ENCODE measurements at regions not wholly inside any gene's neighbourhood (a gene's known extent, or its start where the extent isn't known, plus 50 kb on each side); places are given as distances from the start of the nearest gene placed in this dataset.

GRCh38 chr15:53437985-53438841 lies 321.2 kb downstream of the WDR72 start:
- Histone ChIP-seq H3K4me3 (replicated peaks in 1 of 3; ENCODE audit: low read depth in 2 of 3, low read length in 3 of 3) (no peak overlapping the region), H3K27me3 (ENCODE audit: control insufficient read depth in 2 of 2, insufficient read depth in 2 of 2, low read length in 2 of 2) (no peaks in the 10 kb centered on the region), H3K4me1 (ENCODE audit: control insufficient read depth in 1 of 2, insufficient read depth in 2 of 2, low read length in 2 of 2) (no peaks in the 10 kb centered on the region), H2AFZ (ENCODE audit: insufficient read depth, low read depth, low read length, poor library complexity, severe bottlenecking) (no peak overlapping the region), H3K9me3 (replicated peaks in 1 of 2; ENCODE audit: control insufficient read depth in 1 of 2, insufficient read depth in 1 of 2, low read length in 2 of 2) (no peaks in the 10 kb centered on the region), H3K9ac (ENCODE audit: insufficient read depth, low read length, poor library complexity, severe bottlenecking) (no peak overlapping the region), H3K4me2 (replicated peaks; ENCODE audit: extremely low read depth, low read length, poor library complexity, severe bottlenecking) (no peak overlapping the region), H3K79me2 (ENCODE audit: insufficient read depth, low read length) (no peaks in the 10 kb centered on the region), H4K20me1 (ENCODE audit: insufficient read depth, low read length) (no peaks in the 10 kb centered on the region), H3K27ac (ENCODE audit: low read depth in 1 of 2, low read length in 2 of 2) (no peak overlapping the region), H3K36me3 (replicated peaks in 1 of 2; ENCODE audit: control insufficient read depth in 1 of 2, insufficient read depth in 2 of 2, low read length in 2 of 2) (no peaks in the 10 kb centered on the region)
- Mint-ChIP-seq H3K4me3 (no peak overlapping the region), H3K9me3 (peaks cover 0 to 9% (median 2%) of the 10 kb centered on the region in 7 donors), H3K27ac (no peak overlapping the region), H3K27me3 (ENCODE audit: low read depth in 3 of 3) (peaks cover 0 to 1% (median 0%) of the 10 kb centered on the region in 3 donors), H3K4me1 (no peaks in the 10 kb centered on the region), H3K36me3 (no peaks in the 10 kb centered on the region)
- DNase-seq, result no peak
- intact Hi-C loops (cut with micrococcal nuclease), result no loop called here
- TF ChIP-seq CTCF (IDR thresholded peaks at IDR 0.05), result no peak
- WGBS (ENCODE audit: insufficient coverage), result 89% methylated on average over 5 of the region's 5 CpGs

- Histone ChIP-seq H2AFZ (ENCODE audit: insufficient read depth, low read depth, low read length, poor library complexity, severe bottlenecking) (no peak overlapping the region), H3K9ac (ENCODE audit: insufficient read depth, low read length, poor library complexity, severe bottlenecking) (no peak overlapping the region), H3K9me3 (replicated peaks in 1 of 2; ENCODE audit: control insufficient read depth in 1 of 2, insufficient read depth in 1 of 2, low read length in 2 of 2) (no peaks in the 10 kb centered on the region), H3K36me3 (replicated peaks in 1 of 2; ENCODE audit: control insufficient read depth in 1 of 2, insufficient read depth in 2 of 2, low read length in 2 of 2) (no peaks in the 10 kb centered on the region), H3K79me2 (ENCODE audit: insufficient read depth, low read length) (no peaks in the 10 kb centered on the region), H3K27ac (ENCODE audit: low read depth in 1 of 2, low read length in 2 of 2) (no peak overlapping the region), H3K4me1 (ENCODE audit: control insufficient read depth in 1 of 2, insufficient read depth in 2 of 2, low read length in 2 of 2) (no peaks in the 10 kb centered on the region), H4K20me1 (ENCODE audit: insufficient read depth, low read length) (no peaks in the 10 kb centered on the region), H3K4me3 (replicated peaks in 1 of 3; ENCODE audit: low read depth in 2 of 3, low read length in 3 of 3) (no peak overlapping the region), H3K4me2 (replicated peaks; ENCODE audit: extremely low read depth, low read length, poor library complexity, severe bottlenecking) (no peak overlapping the region), H3K27me3 (ENCODE audit: control insufficient read depth in 2 of 2, insufficient read depth in 2 of 2, low read length in 2 of 2) (no peaks in the 10 kb centered on the region)
- Mint-ChIP-seq H3K9me3 (peaks cover 0 to 9% (median 2%) of the 10 kb centered on the region in 7 donors), H3K27ac (no peak overlapping the region), H3K27me3 (ENCODE audit: low read depth in 3 of 3) (peaks cover 0 to 1% (median 0%) of the 10 kb centered on the region in 3 donors), H3K4me3 (no peak overlapping the region), H3K36me3 (no peaks in the 10 kb centered on the region), H3K4me1 (no peaks in the 10 kb centered on the region)
- WGBS (ENCODE audit: insufficient coverage), result no CpG with 5 or more reads among the region's 2 CpGs
- no peak for TF ChIP-seq CTCF (IDR thresholded peaks at IDR 0.05)
- intact Hi-C loops (cut with micrococcal nuclease), result no loop called here
- DNase-seq, result no peak
Observed at GRCh38 chr15:53437366-53437765, 322.1 kb downstream of the WDR72 start.

Data from CD14-positive monocyte (primary cell).